Breast epithelium (tissue), 3 donors: ENCODE measurements at regions not wholly inside any gene's neighbourhood (a gene's known extent, or its start where the extent isn't known, plus 50 kb on each side); places are given as distances from the start of the nearest gene placed in this dataset.

ENCODE experiments used
- POLR2A ChIP-seq: fragments of 450-650 bp; IDR thresholded peaks from one replicate; pipeline ENCODE4 v1.6.1; 2016; ENCODE audit warnings: antibody characterized with exemption, mild to moderate bottlenecking, moderate library complexity
- TF ChIP-seq, protein P1 (sequence below), 3 donors: fragments of 450-650 bp; IDR thresholded peaks; one replicate each; pipeline ENCODE4 v1.5.1; 2016 to 2017; ENCODE audit warnings: antibody characterized with exemption in 3 of 3, mild to moderate bottlenecking in 3 of 3, moderate library complexity in 3 of 3

GRCh38 chr13:67518785-67519184 is 288.6 kb upstream of the PCDH9 start:
- TF ChIP-seq, protein P1, sequence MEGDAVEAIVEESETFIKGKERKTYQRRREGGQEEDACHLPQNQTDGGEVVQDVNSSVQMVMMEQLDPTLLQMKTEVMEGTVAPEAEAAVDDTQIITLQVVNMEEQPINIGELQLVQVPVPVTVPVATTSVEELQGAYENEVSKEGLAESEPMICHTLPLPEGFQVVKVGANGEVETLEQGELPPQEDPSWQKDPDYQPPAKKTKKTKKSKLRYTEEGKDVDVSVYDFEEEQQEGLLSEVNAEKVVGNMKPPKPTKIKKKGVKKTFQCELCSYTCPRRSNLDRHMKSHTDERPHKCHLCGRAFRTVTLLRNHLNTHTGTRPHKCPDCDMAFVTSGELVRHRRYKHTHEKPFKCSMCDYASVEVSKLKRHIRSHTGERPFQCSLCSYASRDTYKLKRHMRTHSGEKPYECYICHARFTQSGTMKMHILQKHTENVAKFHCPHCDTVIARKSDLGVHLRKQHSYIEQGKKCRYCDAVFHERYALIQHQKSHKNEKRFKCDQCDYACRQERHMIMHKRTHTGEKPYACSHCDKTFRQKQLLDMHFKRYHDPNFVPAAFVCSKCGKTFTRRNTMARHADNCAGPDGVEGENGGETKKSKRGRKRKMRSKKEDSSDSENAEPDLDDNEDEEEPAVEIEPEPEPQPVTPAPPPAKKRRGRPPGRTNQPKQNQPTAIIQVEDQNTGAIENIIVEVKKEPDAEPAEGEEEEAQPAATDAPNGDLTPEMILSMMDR (IDR thresholded peaks at IDR 0.05) = no peak
- TF ChIP-seq POLR2A = no peak
